Erythroblast (primary cell): ENCODE measurements at regions not wholly inside any gene's neighbourhood (a gene's known extent, or its start where the extent isn't known, plus 50 kb on each side); places are given as distances from the start of the nearest gene placed in this dataset.

Source experiments
- DNase-seq, 2 experiments: peaks; one replicate each; lab custom pipeline; 2025; lab: John Stamatoyannopoulos, UW
- GATA1 ChIP-seq: IDR thresholded peaks from 2 replicates; pipeline ENCODE4 v1.6.1; 2011; ENCODE audit warnings: low read depth, mild to moderate bottlenecking, control low read depth, low read length, moderate library complexity
- POLR2A ChIP-seq: IDR thresholded peaks from 2 replicates; pipeline ENCODE4 v1.6.1; 2011; ENCODE audit warnings: mild to moderate bottlenecking, low read length

DNA sequence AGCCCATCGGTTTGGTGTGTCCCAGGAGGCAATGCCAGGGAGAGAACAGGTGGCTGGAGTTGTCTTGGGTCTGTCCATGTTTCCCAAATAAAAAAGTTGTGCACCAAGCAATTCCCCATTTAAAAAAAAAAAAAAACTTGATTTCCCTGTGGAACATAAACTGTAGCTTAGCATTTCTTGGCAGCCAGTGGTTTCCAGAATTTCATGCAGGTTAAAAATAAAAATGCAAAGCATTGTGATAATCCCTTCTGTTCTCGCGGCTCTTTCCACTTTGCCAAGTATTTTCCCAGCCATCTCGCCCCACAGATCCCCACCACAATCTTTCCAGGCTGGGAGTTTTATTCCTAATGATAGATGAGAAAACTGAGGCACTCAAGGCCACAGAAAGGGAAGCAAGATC lies 51.4 kb upstream of the MSX1 start:
- no peak for DNase-seq
- TF ChIP-seq GATA1 (no peak), POLR2A (no peak)

GRCh38 chr4:4805887-4806286 lies 53.6 kb upstream of the MSX1 start:
- TF ChIP-seq GATA1: no peak
- no peak for TF ChIP-seq POLR2A
- DNase-seq: no peak

GRCh38 chr4:4803912-4804296 lies 55.6 kb upstream of the MSX1 start:
- TF ChIP-seq POLR2A (no peak), GATA1 (no peak)

DNA sequence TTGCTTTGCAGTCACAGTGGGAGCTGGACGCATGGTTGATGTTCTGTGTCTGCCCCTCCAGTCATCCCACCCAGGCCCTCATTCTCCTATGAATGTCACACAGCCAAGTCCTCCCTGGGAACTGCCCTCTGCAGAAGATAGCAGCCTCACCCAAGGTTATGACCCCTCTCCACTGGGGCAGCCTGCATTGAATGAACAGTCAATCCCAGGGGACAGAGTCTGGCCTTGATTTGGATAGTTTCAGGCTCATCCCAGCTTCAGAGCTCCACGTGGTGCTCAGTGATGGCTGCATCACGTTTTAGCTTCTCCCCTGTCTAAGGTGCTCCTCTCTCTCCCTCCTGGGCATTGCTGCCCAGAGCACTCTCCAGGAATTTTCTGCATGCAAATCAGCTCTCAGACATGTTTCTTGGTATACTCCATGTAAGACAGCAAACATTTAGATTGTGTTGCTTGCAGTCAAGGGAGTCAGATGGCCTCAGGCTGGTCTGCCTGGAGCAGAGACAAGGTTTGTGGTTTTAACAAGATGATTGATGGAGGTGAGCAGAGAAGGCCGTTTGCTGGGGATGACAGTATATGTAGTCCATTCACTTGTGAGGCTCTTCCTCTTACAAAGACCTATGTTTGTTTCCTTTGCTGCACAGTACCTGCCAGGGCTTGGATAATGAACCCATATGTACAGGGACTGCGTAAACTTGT lies 56.1 kb upstream of the MSX1 start:
- no peak for DNase-seq
- TF ChIP-seq GATA1 (no peak), POLR2A (no peak)

More at GRCh38 chr4:4803912-4804296, 55.6 kb upstream of the MSX1 start:
- DNase-seq: no peak

GRCh38 chr4:4800646-4801408 lies 58.6 kb upstream of the MSX1 start:
- TF ChIP-seq GATA1: no peak
- no peak for TF ChIP-seq POLR2A
- no peak for DNase-seq

DNA sequence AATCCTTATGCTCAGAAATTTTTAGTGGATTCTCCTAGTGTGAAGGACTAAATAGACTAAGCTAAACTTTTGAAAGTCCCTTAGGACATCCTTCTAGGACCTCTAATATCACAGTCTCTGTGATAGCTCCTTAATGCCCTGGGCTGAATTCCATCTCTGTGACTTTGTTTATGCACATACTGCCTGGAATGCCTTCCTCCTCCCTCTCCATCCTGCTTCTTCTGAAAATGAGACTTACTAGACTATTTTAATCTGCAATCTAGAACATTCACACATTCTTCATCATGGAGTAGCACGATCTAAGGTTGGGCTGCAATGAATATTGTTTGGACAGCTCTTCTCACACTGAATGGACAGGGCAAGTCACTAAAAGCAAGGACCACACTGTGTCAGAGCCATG lies 65.0 kb upstream of the MSX1 start:
- TF ChIP-seq POLR2A (no peak), GATA1 (no peak)
- no peak for DNase-seq

GRCh38 chr4:4792466-4792865 lies 67.0 kb upstream of the MSX1 start:
- no peak for DNase-seq
- TF ChIP-seq POLR2A (no peak), GATA1 (no peak)

DNA sequence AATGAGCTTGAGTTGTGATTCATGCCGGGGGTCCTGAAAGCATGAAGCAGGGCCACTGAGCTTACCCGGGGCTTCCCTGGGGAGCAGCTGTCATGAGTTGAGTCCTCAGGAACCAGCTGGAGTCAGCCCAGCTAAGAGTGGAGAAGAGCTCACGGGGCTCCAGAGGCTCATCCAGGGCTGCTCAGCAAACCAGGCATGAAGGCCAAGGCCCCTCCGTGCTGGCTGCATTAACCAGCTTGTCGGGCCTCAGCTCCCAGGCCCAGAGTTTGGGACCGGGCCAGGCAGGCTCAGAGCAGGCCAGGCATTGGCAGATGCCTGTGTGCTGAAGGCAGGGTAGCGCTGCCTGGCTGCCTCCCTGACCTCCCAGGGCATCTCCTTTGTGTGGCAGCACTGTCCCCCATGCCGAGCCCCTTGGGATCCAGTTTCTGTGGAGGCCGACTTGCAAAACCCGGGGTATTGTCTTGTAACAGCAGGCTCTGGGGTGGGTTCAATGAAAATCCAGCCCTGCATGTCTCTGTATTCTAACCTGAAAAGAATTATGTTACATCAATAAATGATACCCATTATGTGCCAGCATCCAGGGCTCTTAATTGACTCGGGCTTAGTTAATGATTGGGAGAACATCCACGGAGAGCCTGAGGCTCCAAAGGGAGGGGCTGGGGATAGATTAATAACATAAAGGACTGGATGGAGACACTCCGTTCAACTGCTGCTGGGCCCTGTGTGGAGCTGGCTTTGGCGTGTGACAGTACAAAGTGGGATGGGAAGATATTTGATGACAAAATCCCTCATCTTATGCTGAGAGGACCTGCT lies 68.0 kb upstream of the MSX1 start:
- DNase-seq: no peak
- TF ChIP-seq POLR2A (no peak), GATA1 (no peak)

- no peak for DNase-seq
- TF ChIP-seq POLR2A (no peak), GATA1 (no peak)
These were observed 70.0 kb upstream of the MSX1 start for GRCh38 chr4:4789462-4789861.

- DNase-seq: no peak
- no peak for TF ChIP-seq POLR2A
- no peak for TF ChIP-seq GATA1
These were observed 70.9 kb upstream of the MSX1 start for GRCh38 chr4:4788573-4788972.

DNA sequence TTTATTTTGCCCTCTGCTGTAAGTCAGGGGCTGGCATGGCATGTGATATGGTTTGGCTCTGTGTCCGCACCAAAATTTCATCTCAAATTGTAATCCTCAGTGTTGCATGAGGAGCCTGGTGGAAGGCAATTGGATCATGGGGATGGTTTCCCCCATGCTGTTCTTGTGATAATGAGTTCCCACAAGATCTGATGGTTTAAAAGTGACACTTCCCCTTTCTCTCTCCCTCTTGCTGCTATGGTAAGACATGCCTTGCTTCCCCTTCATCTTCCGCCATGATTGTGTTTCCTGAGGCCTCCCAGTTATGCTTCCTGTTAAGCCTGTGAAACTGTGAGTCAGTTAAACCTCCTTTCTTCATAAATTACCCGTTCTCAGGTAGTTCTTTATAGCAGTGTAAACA lies 72.0 kb upstream of the MSX1 start:
- TF ChIP-seq POLR2A (no peak), GATA1 (no peak)

DNA sequence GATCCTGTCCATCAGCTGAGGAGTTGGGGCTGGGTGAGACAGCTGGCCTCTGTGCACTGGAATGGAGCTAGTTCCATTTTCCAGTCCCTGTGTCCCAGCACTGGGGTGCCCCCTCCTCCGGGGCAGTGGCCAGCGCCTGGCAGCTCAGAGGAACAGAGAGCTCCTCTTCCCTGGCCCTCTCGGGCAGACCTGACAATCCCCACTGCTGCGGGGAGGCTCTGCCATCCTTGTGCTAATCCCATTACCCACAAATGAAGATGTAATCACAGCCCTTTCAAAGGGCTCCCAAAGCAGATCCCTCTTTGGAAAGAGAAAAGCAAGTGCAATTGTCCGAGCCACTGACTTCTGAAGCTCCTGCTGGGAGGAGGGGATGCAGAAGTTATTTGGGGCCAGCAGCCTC lies 75.1 kb upstream of the MSX1 start:
- DNase-seq: no peak
- TF ChIP-seq POLR2A (no peak), GATA1 (no peak)

More for the DNA sequence above, 72.0 kb upstream of the MSX1 start:
- no peak for DNase-seq

GRCh38 chr4:4783847-4784246 lies 75.6 kb upstream of the MSX1 start:
- no peak for DNase-seq
- TF ChIP-seq POLR2A (no peak), GATA1 (no peak)

DNA sequence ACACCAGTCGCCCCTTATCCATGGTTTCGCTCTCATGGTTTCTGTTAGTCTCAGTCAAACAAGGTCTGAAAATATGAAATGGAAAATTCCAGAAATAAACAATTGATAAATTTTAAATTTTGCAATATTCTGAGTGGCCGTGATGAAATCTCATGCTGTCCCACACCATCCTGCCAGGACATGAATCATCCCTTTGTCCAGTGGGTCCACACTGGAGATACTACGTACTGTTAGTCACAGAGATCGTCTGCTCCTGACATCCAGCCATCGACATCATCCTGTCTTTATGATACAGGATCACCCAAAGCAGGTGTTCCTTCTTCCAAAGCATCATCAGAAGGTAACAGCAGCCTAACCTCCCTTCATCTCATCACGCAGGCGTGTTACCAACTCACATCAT lies 76.5 kb upstream of the MSX1 start:
- DNase-seq: no peak
- TF ChIP-seq GATA1 (no peak), POLR2A (no peak)
